Parathyroid adenoma (tissue), 2 donors: ENCODE measurements at regions not wholly inside any gene's neighbourhood (a gene's known extent, or its start where the extent isn't known, plus 50 kb on each side); places are given as distances from the start of the nearest gene placed in this dataset.

Experiments
- H2AFZ ChIP-seq: fragments of 300-600 bp; sonication (generic); one replicate; pipeline ENCODE4 v1.7.0; 2017; ENCODE audit warnings: antibody characterized with exemption, mild to moderate bottlenecking
- H3K27ac ChIP-seq: fragments of 300-600 bp; sonication (generic); one replicate; pipeline ENCODE4 v1.7.0; 2017
- H3K27me3 ChIP-seq: fragments of 300-600 bp; sonication (generic); one replicate; pipeline ENCODE4 v1.7.0; 2017; ENCODE audit warnings: low read length; ENCODE audit not compliant: control insufficient read depth, insufficient read depth
- H3K36me3 ChIP-seq: fragments of 300-600 bp; sonication (generic); one replicate; pipeline ENCODE4 v1.7.0; 2017; ENCODE audit warnings: low read length; ENCODE audit not compliant: control insufficient read depth, insufficient read depth
- H3K4me1 ChIP-seq: fragments of 300-600 bp; sonication (generic); one replicate; pipeline ENCODE4 v1.7.0; 2017; ENCODE audit warnings: control low read depth
- H3K4me2 ChIP-seq: fragments of 300-600 bp; sonication (generic); one replicate; pipeline ENCODE4 v1.7.0; 2017; ENCODE audit warnings: low read length
- H3K4me3 ChIP-seq: fragments of 300-600 bp; sonication (generic); one replicate; pipeline ENCODE4 v1.7.0; 2017; ENCODE audit warnings: low read depth, low read length
- H3K79me2 ChIP-seq: fragments of 300-600 bp; sonication (generic); one replicate; pipeline ENCODE4 v1.7.0; 2017; ENCODE audit warnings: control low read depth
- H3K9ac ChIP-seq: fragments of 300-600 bp; sonication (generic); one replicate; pipeline ENCODE4 v1.7.0; 2017; ENCODE audit warnings: mild to moderate bottlenecking
- H3K9me3 ChIP-seq: fragments of 300-600 bp; sonication (generic); one replicate; pipeline ENCODE4 v1.7.0; 2017; ENCODE audit warnings: low read length; ENCODE audit not compliant: control insufficient read depth
- TF ChIP-seq, protein P1 (sequence below): fragments of 300-600 bp; sonication (generic); IDR thresholded peaks from one replicate; pipeline ENCODE4 v1.7.0; 2017; ENCODE audit warnings: antibody characterized with exemption, mild to moderate bottlenecking
- donor health status: primary hyperparathyroidism.

- Histone ChIP-seq H3K4me2 (no peak overlapping the region), H3K79me2 (no peaks in the 10 kb centered on the region), H3K4me1 (no peaks in the 10 kb centered on the region), H3K36me3 (no peaks in the 10 kb centered on the region), H3K27me3 (no peaks in the 10 kb centered on the region), H2AFZ (no peak overlapping the region), H3K27ac (no peak overlapping the region), H3K4me3 (no peak overlapping the region), H3K9me3 (peaks cover 3% of the 10 kb centered on the region), H3K9ac (no peak overlapping the region)
- TF ChIP-seq, protein P1, sequence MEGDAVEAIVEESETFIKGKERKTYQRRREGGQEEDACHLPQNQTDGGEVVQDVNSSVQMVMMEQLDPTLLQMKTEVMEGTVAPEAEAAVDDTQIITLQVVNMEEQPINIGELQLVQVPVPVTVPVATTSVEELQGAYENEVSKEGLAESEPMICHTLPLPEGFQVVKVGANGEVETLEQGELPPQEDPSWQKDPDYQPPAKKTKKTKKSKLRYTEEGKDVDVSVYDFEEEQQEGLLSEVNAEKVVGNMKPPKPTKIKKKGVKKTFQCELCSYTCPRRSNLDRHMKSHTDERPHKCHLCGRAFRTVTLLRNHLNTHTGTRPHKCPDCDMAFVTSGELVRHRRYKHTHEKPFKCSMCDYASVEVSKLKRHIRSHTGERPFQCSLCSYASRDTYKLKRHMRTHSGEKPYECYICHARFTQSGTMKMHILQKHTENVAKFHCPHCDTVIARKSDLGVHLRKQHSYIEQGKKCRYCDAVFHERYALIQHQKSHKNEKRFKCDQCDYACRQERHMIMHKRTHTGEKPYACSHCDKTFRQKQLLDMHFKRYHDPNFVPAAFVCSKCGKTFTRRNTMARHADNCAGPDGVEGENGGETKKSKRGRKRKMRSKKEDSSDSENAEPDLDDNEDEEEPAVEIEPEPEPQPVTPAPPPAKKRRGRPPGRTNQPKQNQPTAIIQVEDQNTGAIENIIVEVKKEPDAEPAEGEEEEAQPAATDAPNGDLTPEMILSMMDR: no peak
Observed at GRCh38 chr5:28549588-28549987, 1511.2 kb upstream of the CDH9 start.

DNA sequence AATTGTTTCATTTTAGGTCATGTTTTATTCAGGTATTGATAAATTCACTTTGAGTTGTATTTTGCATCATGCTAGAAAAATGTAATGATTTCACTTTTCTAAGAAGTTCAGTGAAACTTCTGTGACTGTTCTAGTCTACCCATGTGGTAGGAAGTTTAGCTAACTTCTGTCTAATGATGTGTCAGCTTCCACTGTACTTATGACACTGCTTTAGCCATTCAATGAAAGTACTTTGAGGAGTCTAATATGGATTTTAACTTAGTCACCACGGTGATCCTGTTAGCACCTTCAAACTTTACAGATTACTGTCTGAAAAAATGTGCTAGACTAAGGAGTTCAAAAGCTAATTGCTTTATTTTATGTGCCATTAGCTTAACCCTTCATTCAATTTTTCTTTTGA is 1510.5 kb upstream of the CDH9 start:
- Histone ChIP-seq H3K4me2 (no peak overlapping the region), H3K36me3 (no peaks in the 10 kb centered on the region), H3K4me3 (no peak overlapping the region), H3K27me3 (no peaks in the 10 kb centered on the region), H3K79me2 (no peaks in the 10 kb centered on the region), H3K27ac (no peak overlapping the region), H3K9me3 (peaks cover 3% of the 10 kb centered on the region), H2AFZ (no peak overlapping the region), H3K9ac (no peak overlapping the region), H3K4me1 (no peaks in the 10 kb centered on the region)
- TF ChIP-seq, protein P1: no peak

DNA sequence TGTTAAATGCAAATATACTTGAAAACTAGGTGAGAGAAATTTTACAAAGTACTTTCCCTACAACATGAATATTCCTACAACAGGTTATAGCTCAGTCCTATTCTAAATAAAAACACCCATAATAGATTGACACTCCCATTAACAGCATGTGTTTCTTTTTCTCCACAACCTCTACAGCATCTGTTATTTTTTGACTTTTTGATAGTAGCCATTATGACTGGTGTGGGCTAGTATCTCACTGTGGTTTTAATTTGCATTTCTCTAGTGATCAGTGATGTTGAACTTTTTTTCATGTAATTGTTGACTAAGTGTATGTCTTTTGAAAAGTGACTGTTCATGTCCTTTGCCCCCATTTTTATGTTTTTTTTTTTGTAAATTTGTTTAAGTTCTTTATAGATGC is 1506.1 kb upstream of the CDH9 start:
- no peak overlapping the region for H3K4me3 ChIP-seq
- H3K4me1 ChIP-seq: no peaks in the 10 kb centered on the region
- H3K9me3 ChIP-seq: no peaks in the 10 kb centered on the region
- H3K36me3 ChIP-seq: no peaks in the 10 kb centered on the region
- no peak overlapping the region for H3K4me2 ChIP-seq
- H3K27me3 ChIP-seq: no peaks in the 10 kb centered on the region
- TF ChIP-seq, protein P1: no peak
- no peak overlapping the region for H2AFZ ChIP-seq
- H3K79me2 ChIP-seq: no peaks in the 10 kb centered on the region
- no peak overlapping the region for H3K9ac ChIP-seq
- H3K27ac ChIP-seq: no peak overlapping the region

DNA sequence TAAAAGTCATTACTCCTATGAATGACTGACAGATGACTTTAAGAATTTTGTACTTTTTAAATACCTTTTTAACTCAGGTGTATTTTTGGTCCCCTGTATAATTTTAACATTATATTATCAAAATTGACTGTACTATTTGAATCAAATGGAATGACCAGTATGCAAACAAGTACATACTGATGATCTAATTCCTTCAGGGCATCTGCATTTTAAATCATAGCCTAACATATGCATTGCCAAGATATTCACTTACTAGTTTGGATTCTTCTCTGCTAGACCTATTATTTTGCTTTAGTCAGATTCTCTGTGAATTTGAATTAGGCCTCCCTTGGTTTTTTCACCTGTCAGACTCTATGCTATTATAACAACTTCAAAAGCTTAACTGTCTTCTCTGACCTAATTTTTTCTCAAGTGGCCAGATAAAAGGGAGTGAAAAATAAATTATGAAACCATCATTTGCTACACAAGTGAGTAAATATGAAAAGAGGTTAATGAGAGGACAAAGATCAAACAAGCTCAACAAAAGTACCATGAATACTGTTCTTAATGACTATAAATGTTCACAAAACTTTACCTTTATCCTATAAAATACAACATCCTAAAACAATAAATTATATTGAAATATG is 1505.2 kb upstream of the CDH9 start:
- Histone ChIP-seq H3K4me2 (no peak overlapping the region), H3K27ac (no peak overlapping the region), H3K4me3 (no peak overlapping the region), H3K4me1 (no peaks in the 10 kb centered on the region), H3K9me3 (no peaks in the 10 kb centered on the region), H2AFZ (no peak overlapping the region), H3K36me3 (no peaks in the 10 kb centered on the region), H3K79me2 (no peaks in the 10 kb centered on the region), H3K9ac (no peak overlapping the region), H3K27me3 (no peaks in the 10 kb centered on the region)
- TF ChIP-seq, protein P1: no peak

DNA sequence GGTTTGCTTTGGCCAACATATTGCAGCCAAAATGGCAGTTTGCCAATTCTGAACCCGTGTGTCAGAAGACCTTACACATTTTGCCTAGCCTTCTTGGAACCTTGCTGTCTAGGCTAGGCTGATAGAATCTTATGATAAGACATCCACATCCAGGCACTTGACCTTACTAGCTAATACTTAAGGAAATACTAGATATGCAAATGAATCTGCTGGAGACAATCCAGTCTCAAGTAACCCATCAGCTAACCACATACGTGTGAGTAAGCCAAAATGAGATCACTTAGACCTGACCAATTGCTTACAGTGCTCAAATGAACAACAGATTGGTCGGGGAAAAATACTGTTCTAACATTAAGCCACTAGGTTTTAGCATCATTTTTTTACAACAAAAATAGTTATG is 1504.6 kb upstream of the CDH9 start:
- Histone ChIP-seq H3K27me3 (no peaks in the 10 kb centered on the region), H3K79me2 (no peaks in the 10 kb centered on the region), H3K27ac (no peak overlapping the region), H3K4me2 (no peak overlapping the region), H3K4me3 (no peak overlapping the region), H3K9me3 (no peaks in the 10 kb centered on the region), H3K36me3 (no peaks in the 10 kb centered on the region), H2AFZ (no peak overlapping the region), H3K4me1 (no peaks in the 10 kb centered on the region), H3K9ac (no peak overlapping the region)
- TF ChIP-seq, protein P1: no peak
